Amniotic epithelial cell (primary cell): ENCODE measurements at regions not wholly inside any gene's neighbourhood (a gene's known extent, or its start where the extent isn't known, plus 50 kb on each side); places are given as distances from the start of the nearest gene placed in this dataset.
A peak's percentile ranks its signal among the peaks of the same experiment; 100 is the strongest.

Experiments
- DNase-seq: peaks from one replicate; pipeline ENCODE4 v3.0.0-alpha.2; 2010; ENCODE audit warnings: low read depth

DNA sequence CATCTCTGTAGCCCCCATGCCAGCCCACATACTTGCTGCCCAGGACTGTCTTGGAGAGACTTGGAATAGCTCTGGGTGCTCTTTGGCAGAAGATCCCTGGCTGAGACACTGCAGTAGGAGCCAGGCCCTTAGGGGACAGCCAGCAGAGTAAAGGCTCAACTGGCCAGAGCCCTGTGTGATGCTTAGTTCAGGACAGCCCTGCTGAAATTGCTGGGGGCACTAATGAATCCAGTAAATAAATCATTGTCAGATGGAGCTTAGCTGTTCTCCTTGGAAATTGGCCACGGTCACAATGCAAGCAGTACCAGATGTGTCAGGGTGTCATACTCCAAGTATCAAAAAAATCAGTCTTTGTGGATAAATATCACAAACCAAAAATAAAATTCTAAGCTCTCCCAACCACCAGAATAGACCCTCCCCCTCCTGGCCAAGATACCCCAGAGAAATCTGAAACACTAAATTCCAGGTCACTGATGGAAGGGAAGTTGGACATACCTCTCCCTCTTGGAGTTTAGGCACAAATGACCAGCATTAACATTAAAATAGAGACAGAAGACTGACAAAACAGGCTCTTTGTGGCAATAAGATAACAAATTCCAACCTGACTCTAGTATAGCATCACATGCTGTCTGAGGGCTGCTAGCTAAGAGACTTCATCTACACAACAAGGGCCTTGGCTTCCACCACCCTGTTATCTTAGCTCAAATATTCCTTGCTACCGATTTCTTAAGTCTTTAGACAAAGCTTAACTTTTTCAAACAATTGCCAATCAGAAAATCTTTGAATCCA lies 83.2 kb upstream of the DNAH14 start:
- no peak for DNase-seq

DNA sequence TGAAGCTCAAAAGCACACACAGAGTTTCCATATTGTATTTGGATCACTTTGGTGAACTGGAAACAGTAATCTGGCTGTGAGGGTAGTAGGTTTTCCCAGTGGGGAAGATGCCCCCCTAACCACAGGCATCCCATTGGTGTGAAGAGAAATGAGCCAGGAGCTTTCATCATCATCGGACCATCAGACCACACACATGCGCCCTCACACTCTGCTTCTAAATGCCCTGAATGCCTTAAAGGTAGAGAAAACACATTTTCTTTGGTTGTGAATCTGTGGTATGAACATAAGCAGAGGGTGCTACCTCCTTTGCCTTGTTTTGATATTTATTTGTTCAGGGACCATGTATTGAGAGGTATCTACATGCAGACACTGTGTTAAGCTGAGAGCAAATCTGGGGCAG lies 79.0 kb upstream of the DNAH14 start:
- no peak for DNase-seq

DNA sequence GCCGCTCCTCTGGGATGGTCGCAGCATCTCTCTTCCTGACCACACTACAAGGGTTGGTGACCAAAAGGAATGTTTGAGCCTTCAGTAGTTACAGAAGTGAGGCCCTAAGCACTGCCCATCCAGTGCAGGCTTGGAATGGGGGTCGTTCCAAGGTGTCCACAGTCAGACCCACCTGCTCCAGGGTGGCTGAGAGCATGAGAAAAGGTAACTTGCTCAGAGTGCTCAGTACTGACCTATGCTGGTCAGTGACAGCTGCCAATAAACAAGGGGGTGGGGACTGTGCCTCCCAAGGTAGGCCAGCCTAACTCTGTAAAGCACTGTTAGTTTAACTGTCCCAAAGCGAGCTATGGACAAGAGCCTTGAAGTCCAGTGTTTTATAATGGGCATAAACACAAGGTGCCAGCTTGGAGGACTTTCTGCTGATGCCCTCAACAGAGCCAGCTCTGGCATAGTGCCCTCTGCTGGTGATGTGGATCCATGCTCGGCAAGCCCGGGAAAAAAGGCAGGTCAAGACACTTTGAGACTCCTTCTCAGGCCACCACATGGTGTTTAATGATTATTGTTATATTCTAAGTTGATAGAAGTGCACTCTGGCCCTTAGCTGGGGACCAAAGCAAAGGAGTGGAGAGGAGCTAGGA lies 78.1 kb upstream of the DNAH14 start:
- peak; percentile 40 for DNase-seq

DNA sequence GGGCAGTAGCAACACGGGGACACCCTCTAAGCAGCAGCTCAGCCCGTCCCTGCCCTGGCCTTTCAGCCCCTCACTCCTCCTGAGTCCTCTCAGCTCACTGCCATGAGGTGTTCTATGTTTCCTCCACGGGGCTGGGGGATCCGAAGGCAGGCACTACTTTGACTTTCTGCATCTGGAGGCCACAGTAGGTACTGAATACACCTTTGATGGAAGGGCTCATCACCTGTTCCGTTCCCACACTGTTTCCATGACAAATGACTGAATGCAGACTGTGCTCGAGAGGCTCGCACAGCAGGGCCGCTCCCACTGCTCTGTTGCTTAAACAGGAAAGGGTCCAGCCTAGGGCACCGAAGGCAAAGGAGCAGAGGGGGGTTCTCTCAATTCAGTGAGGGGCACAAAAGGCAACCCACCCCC lies 77.6 kb upstream of the DNAH14 start:
- DNase-seq, result no peak

DNA sequence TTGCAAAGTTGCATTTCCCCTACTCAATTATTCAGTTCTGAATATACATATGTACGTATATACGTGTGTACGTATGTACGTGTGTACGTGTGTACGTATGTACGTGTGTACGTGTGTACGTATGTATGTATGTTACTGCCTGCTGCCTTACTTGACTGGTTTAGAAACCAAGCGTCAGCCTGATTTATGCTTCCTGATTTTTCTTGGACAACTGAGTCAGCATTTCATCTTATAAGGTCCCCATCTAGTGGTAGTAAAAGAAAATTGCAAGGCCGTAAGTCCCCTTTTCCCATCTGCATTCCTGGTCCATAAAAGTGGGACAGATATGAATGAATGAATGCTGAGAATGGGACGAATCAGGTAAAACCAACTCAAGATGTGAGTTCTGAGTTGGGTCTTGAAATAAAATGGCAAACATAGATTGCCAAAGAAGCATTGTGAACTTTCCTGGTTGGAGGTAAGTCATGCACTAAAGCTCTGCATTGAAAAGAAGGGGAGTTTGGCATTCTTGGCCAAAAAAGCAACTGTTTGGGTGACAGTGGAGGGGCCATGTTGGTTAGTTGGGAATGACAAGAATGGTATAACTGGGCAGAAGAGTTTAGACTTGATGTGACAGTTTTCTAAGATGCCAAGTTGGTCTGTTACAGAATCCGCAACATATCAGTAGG lies 76.4 kb upstream of the DNAH14 start:
- DNase-seq, result peak; percentile 70

DNA sequence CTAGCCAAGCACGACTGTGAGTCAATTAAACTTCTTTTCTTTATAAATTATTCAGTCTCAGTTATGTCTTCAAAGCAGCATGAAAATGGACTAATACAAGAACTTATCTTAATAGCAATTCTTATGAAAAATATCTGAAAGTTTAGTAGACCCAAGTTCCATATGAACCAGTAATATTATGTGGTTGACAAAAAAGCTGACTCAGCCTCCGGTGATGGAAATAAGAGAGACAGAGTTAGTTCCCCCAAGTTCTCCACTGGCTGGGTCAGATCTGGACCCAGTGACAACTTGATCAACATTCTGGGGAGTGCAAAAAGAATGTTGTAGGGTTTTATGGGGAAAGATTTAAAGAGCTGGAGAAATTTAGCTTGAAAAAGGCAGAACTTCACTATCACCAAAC lies 72.5 kb upstream of the DNAH14 start:
- DNase-seq, result no peak

DNA sequence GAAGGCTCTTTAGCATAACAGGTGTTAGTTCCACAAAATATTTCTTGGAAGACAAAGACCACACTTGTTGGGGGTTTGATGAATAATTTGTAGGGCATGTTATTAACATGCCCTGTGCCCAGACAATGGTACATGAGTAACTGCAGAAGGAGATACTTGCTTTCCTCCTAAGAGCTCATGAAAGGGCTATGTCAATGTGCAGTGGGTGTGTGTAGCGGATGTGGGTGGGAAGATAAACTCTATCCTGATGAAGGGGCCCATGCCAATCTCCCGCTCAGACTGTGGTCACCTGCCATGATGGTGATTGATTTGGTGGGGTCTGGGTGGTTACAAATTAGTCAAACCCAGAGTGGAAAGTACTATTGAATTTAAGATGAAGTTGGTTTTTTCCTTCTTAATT lies 69.8 kb upstream of the DNAH14 start:
- no peak for DNase-seq

DNA sequence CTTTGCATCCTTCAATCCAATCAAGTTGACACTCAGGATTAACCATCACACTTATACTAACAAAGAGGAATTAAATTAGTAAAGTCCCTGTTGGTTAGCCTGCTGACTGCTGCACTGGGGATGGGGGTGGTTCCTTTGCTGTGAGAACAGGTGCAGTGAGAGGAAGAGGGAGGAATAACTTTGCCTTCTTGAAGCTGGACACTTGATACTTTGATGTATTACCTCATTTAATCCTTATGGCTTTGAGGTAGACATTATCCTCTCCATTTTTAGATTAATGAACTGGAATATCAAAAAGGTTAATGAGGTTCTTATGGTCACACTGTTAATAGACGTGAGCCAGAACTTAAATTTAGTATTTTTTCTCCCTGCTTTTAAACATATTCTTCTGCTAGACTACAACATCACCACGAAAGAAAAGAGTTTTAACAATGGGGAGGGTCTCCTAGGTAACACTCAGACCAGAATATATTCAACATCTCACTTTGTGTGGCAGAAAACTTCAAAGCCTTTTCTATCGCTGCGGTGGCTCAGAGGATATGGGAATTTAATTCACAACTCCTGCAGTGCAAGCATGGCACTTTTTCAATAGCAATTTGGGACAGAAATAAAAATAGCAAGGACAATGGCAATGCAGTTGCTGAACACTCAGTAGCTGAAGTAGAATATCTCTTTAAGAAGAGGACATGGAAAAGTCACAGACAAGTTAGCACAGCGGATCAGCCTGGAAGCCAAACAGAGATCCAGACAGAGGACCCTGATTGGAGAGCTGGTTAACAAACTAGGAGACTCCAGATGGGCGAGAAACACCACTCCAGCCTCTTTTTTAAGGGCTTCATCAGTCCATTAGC lies 68.8 kb upstream of the DNAH14 start:
- no peak for DNase-seq

DNA sequence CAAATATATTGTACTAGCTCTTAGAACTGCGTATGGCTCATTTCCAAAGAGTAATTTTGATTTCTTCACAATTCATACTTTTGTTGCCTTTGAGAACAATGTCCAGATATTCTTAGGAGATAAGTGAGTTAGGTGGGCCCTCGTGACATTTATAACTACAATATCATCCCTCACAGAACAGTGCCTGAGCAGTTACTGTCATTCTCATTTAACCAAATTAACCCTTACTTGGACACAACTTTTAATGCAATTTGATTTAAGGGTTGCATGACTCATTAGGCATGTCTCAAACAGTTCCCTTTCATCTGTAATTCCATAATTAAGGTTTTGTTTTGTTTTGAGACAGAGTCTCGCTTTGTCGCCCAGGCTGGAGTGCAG lies 68.1 kb upstream of the DNAH14 start:
- DNase-seq, result no peak

DNA sequence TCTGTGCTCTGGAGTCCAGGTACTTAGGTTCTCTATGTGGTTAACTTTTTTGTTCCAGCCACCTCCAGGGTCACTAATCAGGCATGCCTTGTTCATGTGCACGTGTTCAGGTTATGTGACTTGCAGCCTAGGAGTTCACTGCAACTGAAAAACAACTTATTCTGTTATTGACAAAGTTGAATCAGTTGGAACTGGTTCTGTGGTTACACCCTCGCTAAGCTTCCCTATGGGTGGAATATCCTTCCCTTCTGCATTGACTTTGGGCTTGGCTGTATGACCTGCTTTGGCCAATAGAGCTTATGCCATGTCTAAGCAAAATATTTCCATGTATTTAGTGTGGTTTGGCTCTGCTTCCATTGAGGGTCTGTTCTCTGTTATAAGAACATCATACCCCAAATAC lies 66.0 kb upstream of the DNAH14 start:
- no peak for DNase-seq

DNA sequence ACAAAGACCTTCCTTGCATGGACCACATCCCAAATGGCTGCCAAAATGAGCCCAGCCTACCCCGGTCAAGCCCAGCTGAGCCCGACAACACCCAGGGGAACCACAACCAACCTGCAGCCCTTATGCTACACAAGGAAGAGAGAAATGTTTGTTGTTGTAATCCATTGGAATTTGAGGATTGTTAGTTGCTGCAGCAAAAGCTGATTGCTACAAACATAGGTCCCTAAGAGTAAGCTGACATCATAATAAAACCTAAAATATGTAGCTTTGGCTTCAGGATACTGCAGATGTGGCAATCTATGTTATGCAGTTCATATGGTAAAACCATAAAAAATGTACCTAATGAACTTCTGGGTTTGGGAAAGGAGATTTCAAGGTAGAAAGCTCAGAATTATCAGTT lies 65.5 kb upstream of the DNAH14 start:
- peak; percentile 55 for DNase-seq

DNA sequence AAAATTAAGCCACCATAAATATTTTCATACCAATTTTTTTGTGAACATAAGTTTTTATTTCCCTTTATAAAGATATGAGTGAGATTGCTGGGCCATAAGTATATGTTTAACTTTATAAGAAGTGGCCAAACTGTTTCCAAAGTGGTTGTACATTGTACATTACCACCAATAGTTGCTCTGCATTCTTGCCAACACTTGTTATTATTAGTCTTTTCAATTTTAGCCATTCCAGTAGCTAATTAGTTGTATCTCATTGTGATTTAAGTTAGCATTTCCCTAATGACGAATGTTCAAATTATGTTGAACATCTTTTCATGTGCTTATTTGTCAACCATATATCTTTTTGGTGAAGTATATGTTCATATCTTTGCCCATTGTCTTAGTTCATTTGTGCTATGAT lies 64.0 kb upstream of the DNAH14 start:
- no peak for DNase-seq

DNA sequence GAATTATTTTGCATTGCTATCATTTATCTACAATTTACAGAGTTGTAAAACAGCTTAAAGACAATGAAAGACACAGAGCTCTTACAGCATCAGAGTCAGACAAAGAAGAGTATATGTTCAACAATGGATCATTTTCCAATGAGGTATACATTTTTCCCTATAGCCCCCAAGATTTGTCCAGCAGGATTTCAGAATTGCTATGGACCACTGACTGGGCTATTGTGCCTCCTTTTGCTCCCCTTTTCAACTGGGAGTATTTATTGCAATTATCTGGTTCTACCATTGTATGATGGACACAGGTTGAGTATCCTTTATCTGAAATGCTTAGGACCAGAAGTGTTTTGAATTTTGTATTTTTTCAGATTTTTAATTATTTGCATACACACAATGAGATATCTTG lies 62.5 kb upstream of the DNAH14 start:
- no peak for DNase-seq

DNA sequence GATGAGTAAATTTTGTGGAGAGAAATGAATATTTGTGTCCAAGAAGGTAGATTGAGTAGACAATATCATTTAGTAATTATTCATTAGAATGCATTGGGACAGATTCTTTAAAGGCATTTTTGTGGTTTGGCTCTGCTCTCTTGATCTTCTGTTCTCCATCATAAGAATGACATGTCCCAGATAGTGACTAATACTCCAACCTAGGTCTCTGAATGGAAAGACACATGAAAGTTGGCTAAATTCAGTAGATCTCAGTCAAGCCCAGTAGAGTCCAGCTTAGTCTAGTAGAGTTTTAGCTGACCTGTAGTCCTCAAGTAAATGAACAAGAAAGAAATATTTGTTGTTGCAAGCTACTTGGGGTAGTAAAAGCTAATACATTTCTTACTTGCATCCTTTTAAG lies 61.8 kb upstream of the DNAH14 start:
- DNase-seq, result peak; percentile 42

DNA sequence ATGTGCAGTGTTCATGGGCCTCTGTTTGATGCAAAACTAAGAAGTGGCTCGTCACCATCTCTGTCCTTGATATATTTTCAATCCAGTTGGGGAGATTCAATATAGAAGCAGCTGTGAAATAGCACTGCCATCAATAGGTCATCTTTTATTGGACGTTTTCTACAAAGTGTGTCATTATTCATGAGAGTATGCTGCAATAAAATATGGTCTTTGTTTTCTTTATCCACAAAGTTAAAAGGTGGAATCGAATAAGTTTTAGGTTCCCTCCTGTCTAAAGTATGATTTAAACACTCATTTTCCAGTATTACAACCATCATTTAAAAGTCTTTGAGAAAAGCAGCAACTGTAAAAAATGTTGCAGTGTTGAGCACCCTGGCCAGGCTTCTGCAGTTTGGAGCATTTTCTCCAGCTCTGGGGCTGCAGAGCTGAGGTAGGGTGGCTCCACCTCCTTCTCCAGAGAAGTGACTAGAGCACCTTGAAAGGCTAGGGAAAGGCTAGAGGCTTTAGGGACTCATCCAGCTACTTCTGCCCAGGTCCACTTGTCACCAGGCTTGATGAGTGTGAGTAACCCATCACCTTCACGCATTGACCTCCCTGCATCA lies 56.5 kb upstream of the DNAH14 start:
- no peak for DNase-seq

DNA sequence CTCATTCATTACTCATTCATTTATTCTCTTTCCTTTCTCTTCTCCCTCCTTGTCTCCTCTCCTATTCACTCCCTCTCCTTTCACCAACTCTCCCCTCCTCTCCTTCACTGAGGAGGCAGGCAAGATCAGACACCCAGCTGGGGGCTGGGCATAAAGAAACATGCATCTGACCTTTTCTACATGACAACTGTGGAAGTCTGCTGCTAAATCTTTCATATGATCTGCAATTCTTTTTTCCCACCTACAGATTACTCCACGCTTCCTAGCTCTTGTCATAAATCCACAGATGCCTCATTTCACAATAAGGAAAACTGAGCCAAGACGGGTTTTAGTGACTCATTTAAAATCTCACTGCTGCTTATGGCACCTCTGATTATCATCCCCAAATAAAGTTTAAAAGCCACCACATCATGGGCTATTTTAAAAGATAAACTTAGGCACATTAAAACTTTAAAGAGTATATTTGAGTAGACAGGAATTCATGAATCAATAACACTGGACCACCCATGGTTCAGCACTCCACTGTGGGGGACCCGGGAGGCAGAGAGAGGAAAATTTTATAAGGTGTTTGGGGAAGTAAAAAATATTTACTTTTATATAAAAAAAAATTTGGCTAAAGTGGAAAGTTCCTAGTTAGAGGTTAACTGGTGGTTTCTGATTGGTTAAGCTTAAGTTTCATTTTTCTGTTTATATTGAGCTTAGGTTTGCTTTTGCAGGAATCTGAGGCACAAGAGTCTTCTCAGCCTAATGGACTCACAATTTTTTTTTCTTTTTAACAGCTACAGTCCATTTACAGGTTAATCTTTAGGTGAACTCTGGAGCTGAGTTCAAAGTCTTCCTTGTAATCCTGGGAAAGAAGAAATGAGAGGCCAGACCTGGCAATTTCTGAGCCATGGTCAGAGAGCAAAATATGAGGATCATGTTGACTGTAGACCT lies 55.8 kb upstream of the DNAH14 start:
- peak; percentile 86 for DNase-seq

DNA sequence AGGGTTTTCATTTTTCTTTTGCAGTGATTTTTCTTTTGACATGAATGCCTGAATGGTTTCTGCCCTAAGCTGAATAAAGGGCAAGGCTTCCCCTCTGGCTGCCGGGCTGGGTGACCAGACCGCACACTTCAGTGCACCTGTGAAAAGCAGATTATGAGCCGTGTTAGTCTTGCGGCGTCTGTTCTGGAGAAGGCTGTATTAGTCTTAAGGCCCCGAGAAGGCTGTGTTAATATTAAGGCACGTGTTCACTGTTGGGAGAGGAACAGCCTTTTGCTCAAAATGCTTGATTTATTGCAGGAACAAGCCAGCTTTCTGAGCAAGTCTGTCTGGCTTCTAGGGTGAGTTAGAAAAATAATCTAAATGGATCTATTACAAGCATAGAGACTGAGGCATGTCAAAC lies 54.7 kb upstream of the DNAH14 start:
- DNase-seq, result no peak

DNA sequence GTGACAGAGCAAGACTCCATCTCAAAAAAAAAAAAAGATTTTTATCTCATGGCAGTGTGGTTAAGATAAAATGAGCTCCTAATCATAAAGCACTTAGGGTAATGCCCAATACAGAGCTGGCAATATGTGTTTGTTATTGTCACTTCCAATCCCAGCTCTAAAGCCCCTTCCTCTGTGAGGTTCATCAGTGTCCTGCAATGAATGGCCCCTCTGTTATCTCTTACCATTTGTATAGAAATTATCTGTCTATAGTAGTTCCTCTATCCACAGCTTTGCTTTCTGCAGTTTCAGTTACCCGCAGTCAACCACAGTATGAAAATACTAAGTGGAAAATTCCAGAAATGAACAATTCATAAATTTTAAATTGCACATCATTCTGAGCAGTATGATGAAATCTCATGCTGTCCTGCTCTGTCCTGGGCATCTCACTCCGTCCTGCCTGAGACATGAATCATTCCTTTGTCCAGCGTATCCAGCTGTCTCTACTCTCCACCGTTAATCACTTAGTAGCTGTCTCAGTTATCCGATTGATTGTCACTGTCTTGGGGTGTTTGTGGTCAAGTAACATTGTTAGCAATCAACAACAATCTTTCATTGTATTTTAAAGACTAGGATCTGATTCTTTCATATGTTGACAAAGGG lies 50.2 kb upstream of the DNAH14 start:
- peak; percentile 84 for DNase-seq
